Vagina (tissue), 2 donors: ENCODE measurements at regions not wholly inside any gene's neighbourhood (a gene's known extent, or its start where the extent isn't known, plus 50 kb on each side); places are given as distances from the start of the nearest gene placed in this dataset.
A peak's percentile ranks its signal among the peaks of the same experiment; 100 is the strongest.
"Not testable (repeated sequence)": the region's sequence is repeated elsewhere in the genome, so short reads cannot be mapped to it uniquely, and the experiment has no call there.

ENCODE experiments used
- DNase-seq, 2 donors: peaks; one replicate each; pipeline ENCODE4 v3.0.0-alpha.2; 2017; ENCODE audit errors: extremely low spot score in 2 of 2
- H3K27ac ChIP-seq: fragments of 200-600 bp; sonication (generic); one replicate; pipeline ENCODE4 v1.5.1; 2019
- H3K27me3 ChIP-seq: fragments of 200-600 bp; sonication (generic); one replicate; pipeline ENCODE4 v1.5.1; 2019
- H3K36me3 ChIP-seq, 2 donors: fragments of 200-600 bp; sonication (generic); one replicate each; pipeline ENCODE4 v1.5.1; 2017 to 2019
- H3K4me1 ChIP-seq: fragments of 200-600 bp; sonication (generic); one replicate; pipeline ENCODE4 v1.5.1; 2019
- H3K4me3 ChIP-seq, 2 donors: fragments of 200-600 bp; sonication (generic); 1 replicate in 1 of 2; 2 replicates in 1 of 2; pipeline ENCODE4 v1.5.1; 2016 to 2019
- H3K9me3 ChIP-seq: fragments of 200-600 bp; sonication (generic); one replicate; pipeline ENCODE4 v1.5.1; 2019
- CTCF ChIP-seq, 3 experiments: fragments of 450-650 bp in 2 of 3; fragments of 200-600 bp in 1 of 3; sonication (generic) in 1 of 3; IDR thresholded peaks; one replicate each; pipeline ENCODE4 v1.5.1; 2017 to 2019; ENCODE audit warnings: antibody characterized with exemption in 3 of 3, mild to moderate bottlenecking in 2 of 3, moderate library complexity in 2 of 3
- POLR2A ChIP-seq, 2 donors: fragments of 450-650 bp; IDR thresholded peaks; one replicate each; pipeline ENCODE4 v1.6.1; 2017; ENCODE audit warnings: antibody characterized with exemption in 2 of 2, mild to moderate bottlenecking in 2 of 2, moderate library complexity in 2 of 2
- POLR2AphosphoS5 ChIP-seq, 2 donors: sonication (generic); formaldehyde crosslinking; IDR thresholded peaks; one replicate each; pipeline ENCODE4 v1.9.0; 2017; ENCODE audit warnings: antibody characterized with exemption in 2 of 2, mild to moderate bottlenecking in 2 of 2, low read depth in 1 of 2; ENCODE audit not compliant: insufficient read depth in 1 of 2
- intact Hi-C: fragments of 100-400 bp; cut with DNase I; formaldehyde crosslinking; loops from one replicate; pipeline ENCODE4 v1.15.1; 2023

- intact Hi-C loops = no loop called here
- Histone ChIP-seq H3K4me3 (no peak overlapping the region), H3K36me3 (no peaks in the 10 kb centered on the region), H3K9me3 (no peaks in the 10 kb centered on the region), H3K27ac (no peak overlapping the region), H3K4me1 (no peaks in the 10 kb centered on the region), H3K27me3 (no peaks in the 10 kb centered on the region)
- DNase-seq = no peak
- TF ChIP-seq POLR2AphosphoS5 (IDR thresholded peaks at IDR 0.05; ENCODE audit: insufficient read depth in 1 of 2, low read depth in 1 of 2) = no peak
- no peak for TF ChIP-seq CTCF (IDR thresholded peaks at IDR 0.05)
- no peak for TF ChIP-seq POLR2A (IDR thresholded peaks at IDR 0.05)
These were observed 88.3 kb upstream of the ACBD5 start for GRCh38 chr10:27328946-27329345.

DNA sequence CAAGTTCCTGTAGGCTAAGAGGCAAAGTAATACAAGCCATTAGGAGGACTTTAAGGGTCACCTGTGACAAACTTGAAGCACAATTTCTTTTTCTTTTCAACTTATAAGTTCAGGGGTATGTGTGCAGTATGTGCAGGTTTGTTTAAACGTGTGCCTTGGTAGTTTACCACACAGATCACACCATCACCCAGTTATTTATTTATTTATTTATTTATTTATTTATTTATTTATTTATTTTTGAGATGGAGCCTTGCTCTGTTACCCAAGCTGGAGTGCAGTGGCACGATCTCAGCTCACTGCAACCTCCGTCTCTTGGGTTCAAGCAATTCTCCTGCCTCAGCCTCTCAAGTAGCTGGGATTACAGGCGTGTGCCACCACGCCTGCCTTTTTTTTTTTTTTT lies 86.2 kb upstream of the ACBD5 start:
- DNase-seq, H3K4me1 ChIP-seq, H3K27ac ChIP-seq, H3K36me3 ChIP-seq, H3K27me3 ChIP-seq, H3K9me3 ChIP-seq, H3K4me3 ChIP-seq, intact Hi-C loops: not testable (repeated sequence)

GRCh38 chr10:27319752-27320431 lies 79.3 kb upstream of the ACBD5 start:
- peak in 1 of 2 donors; percentile 57 for TF ChIP-seq POLR2AphosphoS5 (IDR thresholded peaks at IDR 0.05; ENCODE audit: insufficient read depth in 1 of 2, low read depth in 1 of 2)
- TF ChIP-seq POLR2A (IDR thresholded peaks at IDR 0.05) = no peak
- peak overlapping the region; percentile 36 for H3K27ac ChIP-seq
- H3K4me1 ChIP-seq = peaks cover 6% of the 10 kb centered on the region
- DNase-seq = peak in 1 of 2 donors; percentile 91
- intact Hi-C loops = no loop called here
- no peaks in the 10 kb centered on the region for H3K27me3 ChIP-seq
- no peaks in the 10 kb centered on the region for H3K36me3 ChIP-seq
- peak overlapping the region; percentile 28 to 34 for H3K4me3 ChIP-seq
- H3K9me3 ChIP-seq = no peaks in the 10 kb centered on the region

- H3K4me3 ChIP-seq, H3K36me3 ChIP-seq, H3K9me3 ChIP-seq, H3K27ac ChIP-seq, intact Hi-C loops, H3K4me1 ChIP-seq, DNase-seq, H3K27me3 ChIP-seq: not testable (repeated sequence)
These were observed 78.5 kb upstream of the ACBD5 start for GRCh38 chr10:27319139-27319538.

DNA sequence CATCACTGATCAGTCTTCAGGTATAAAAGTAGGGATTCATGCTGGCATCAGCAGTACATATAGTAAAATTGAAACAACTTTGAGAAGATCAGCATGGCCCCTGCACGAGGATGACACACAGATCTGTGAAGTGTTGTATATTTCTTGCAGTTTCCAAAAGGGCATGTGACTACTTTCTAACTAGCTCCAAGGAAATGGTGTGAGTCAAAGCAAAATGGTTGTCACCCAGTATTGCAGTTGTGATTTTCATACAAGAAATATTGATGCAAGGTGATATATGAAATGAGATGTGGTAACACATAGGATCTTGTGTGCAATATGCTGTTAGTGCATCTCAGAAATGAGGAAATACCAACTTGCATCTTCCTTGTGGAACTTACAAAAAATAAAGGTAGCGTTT lies 74.5 kb upstream of the ACBD5 start:
- intact Hi-C loops, H3K9me3 ChIP-seq, H3K4me3 ChIP-seq, H3K4me1 ChIP-seq, H3K27me3 ChIP-seq, DNase-seq, H3K36me3 ChIP-seq, H3K27ac ChIP-seq: not testable (repeated sequence)

GRCh38 chr10:27313586-27313985 lies 73.0 kb upstream of the ACBD5 start:
- intact Hi-C loops, H3K9me3 ChIP-seq, H3K4me3 ChIP-seq, DNase-seq, H3K4me1 ChIP-seq, H3K36me3 ChIP-seq, H3K27ac ChIP-seq, H3K27me3 ChIP-seq: not testable (repeated sequence)

- Histone ChIP-seq H3K9me3 (no peaks in the 10 kb centered on the region), H3K4me1 (no peaks in the 10 kb centered on the region), H3K27ac (no peak overlapping the region), H3K4me3 (no peak overlapping the region), H3K27me3 (no peaks in the 10 kb centered on the region), H3K36me3 (no peaks in the 10 kb centered on the region)
- TF ChIP-seq POLR2A (IDR thresholded peaks at IDR 0.05) = no peak
- no peak for TF ChIP-seq POLR2AphosphoS5 (IDR thresholded peaks at IDR 0.05; ENCODE audit: insufficient read depth in 1 of 2, low read depth in 1 of 2)
- TF ChIP-seq CTCF (IDR thresholded peaks at IDR 0.05) = no peak
- DNase-seq = no peak
- intact Hi-C loops = no loop called here
These were observed 72.3 kb upstream of the ACBD5 start for GRCh38 chr10:27312854-27313253.

DNA sequence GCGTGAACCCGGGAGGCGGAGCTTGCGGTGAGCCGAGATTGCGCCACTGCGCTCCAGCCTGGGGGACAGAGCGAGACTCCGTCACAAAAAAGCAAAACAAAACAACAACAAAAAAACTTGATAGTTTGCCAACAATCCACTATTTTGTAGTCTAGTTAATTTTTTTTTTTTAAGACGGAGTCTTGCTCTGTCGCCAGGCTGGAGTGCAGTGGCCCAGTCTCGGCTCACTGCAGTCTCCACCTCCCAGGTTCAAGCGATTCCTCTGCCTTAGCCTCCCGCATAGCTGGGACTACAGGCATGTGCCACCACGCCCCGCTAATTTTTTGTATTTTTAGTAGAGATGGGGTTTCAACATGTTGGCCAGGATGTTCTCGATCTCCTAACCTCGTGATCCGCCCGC lies 71.2 kb upstream of the ACBD5 start:
- DNase-seq, H3K27ac ChIP-seq, H3K9me3 ChIP-seq, intact Hi-C loops, H3K27me3 ChIP-seq, H3K4me3 ChIP-seq, H3K36me3 ChIP-seq, H3K4me1 ChIP-seq: not testable (repeated sequence)

DNA sequence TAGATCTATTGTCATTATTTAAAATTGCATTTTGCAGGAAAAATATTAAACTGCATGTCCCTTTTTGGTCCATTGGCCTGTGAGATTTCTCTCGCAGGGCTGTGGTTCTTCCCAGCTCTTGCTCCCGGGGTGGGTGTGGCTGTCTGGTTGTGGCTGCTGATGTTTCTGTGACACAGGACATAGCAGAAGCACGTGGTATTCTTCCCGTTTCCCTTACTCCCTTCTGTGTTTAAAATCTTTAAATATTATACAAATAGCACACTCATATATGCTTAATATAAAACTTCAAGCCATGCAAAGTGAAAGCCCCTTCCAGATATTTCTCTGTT lies 57.9 kb upstream of the ACBD5 start:
- H3K27me3 ChIP-seq, H3K9me3 ChIP-seq, DNase-seq, H3K27ac ChIP-seq, H3K4me3 ChIP-seq, intact Hi-C loops, H3K36me3 ChIP-seq, H3K4me1 ChIP-seq: not testable (repeated sequence)
